ENCODE measurements at regions not wholly inside any gene's neighbourhood (a gene's known extent, or its start where the extent isn't known, plus 50 kb on each side); places are given as distances from the start of the nearest gene placed in this dataset.

DNA sequence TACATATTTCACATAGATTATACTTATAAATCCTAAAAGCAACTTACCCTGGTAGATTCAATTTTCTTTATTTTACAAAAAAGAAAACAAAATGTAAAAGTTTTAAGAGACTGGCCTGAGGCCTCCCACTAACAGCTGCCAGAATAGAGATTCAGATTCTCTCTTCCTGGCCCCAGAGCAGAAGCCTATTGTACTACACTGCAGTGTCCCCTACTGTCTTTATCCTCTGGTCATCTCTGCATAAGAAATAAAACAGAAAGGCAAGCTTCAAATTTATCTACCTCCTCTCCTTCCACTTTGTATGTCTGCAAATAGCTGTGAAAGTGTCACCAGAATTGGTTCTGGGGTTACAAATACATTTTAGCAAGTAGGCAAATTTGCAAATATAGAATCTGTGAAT lies 1004.1 kb upstream of the PCDH9 start:
- TF ChIP-seq, protein P1, sequence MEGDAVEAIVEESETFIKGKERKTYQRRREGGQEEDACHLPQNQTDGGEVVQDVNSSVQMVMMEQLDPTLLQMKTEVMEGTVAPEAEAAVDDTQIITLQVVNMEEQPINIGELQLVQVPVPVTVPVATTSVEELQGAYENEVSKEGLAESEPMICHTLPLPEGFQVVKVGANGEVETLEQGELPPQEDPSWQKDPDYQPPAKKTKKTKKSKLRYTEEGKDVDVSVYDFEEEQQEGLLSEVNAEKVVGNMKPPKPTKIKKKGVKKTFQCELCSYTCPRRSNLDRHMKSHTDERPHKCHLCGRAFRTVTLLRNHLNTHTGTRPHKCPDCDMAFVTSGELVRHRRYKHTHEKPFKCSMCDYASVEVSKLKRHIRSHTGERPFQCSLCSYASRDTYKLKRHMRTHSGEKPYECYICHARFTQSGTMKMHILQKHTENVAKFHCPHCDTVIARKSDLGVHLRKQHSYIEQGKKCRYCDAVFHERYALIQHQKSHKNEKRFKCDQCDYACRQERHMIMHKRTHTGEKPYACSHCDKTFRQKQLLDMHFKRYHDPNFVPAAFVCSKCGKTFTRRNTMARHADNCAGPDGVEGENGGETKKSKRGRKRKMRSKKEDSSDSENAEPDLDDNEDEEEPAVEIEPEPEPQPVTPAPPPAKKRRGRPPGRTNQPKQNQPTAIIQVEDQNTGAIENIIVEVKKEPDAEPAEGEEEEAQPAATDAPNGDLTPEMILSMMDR (IDR thresholded peaks at IDR 0.05; ENCODE audit: low read depth, low read length) = no peak
- TF ChIP-seq POLR2A (IDR thresholded peaks at IDR 0.05; ENCODE audit: extremely low read depth, insufficient read length) = no peak
